ENCODE measurements at regions not wholly inside any gene's neighbourhood (a gene's known extent, or its start where the extent isn't known, plus 50 kb on each side); places are given as distances from the start of the nearest gene placed in this dataset.

GRCh38 chrX:95057341-95057740 is 1383.3 kb downstream of the FAM133A start:
- no peak for TF ChIP-seq CTCF (IDR thresholded peaks at IDR 0.05)
- TF ChIP-seq POLR2A (IDR thresholded peaks at IDR 0.05) = no peak
